Pancreas (tissue), 10 donors: ENCODE measurements at regions not wholly inside any gene's neighbourhood (a gene's known extent, or its start where the extent isn't known, plus 50 kb on each side); places are given as distances from the start of the nearest gene placed in this dataset.

ENCODE experiments used
- ATAC-seq, 4 donors: fragments of 200-7000 bp; cut with Tn5 transposase; one replicate each; pipeline versions ENCODE4 v1.8.0 to v1.9.1; 2020; ENCODE audit warnings: mild to moderate bottlenecking in 4 of 4, moderate library complexity in 4 of 4
- DNase-seq, 6 donors: peaks; one replicate each; pipeline ENCODE4 v3.0.0-alpha.2; 2020
- FAIRE-seq: peaks from 2 replicates; lab custom pipeline; 2012; peaks lifted over from hg19 to GRCh38; lab: Jason Lieb, UNC
- H3K27ac ChIP-seq, 4 donors: fragments of 200-600 bp; sonication (generic); 1 replicate in 3 of 4; 2 replicates in 1 of 4; pipeline versions ENCODE4 v1.5.0 to v1.8.0; 2020
- H3K27me3 ChIP-seq, 4 donors: fragments of 200-600 bp; one replicate each; pipeline ENCODE4 v1.8.0; 2021
- H3K36me3 ChIP-seq, 3 donors: fragments of 200-600 bp; sonication (generic) in 1 of 3; one replicate each; pipeline versions ENCODE4 v1.5.0 to v1.8.0; 2020 to 2021
- H3K4me1 ChIP-seq, 3 donors: fragments of 200-600 bp; one replicate each; pipeline ENCODE4 v1.8.0; 2021
- H3K4me3 ChIP-seq, 4 donors: fragments of 200-600 bp; sonication (generic) in 2 of 4; one replicate each; pipeline versions ENCODE4 v1.5.0 to v1.8.0; 2020 to 2021
- H3K9me3 ChIP-seq, 4 donors: fragments of 200-600 bp; one replicate each; pipeline ENCODE4 v1.8.0; 2021
- WGBS, 2 donors: extraction: QIAGEN DNeasy Blood & Tissue Kit; methylation state at CpG; one replicate each; pipeline ENCODE4 v1.1.7; 2013; 5-methylcytosine and 5-hydroxymethylcytosine counted together
- intact Hi-C, 3 donors: fragments of 100-400 bp; cut with DNase I; formaldehyde crosslinking; loops; one replicate each; pipeline versions ENCODE4 v1.11.1 to v1.14.2; 2022
- TF ChIP-seq, protein P1 (sequence below), 4 donors: fragments of 200-600 bp; sonication (generic) in 3 of 4; IDR thresholded peaks; one replicate each; pipeline versions ENCODE4 v1.5.0 to v1.8.0; 2021; ENCODE audit warnings: antibody characterized with exemption in 4 of 4
- donor health status: healthy with polysubstance abuse.
- donor health status: DM: no; HTN: no; CAD: no; lungs with moderate emphysema.
- donor health status: DM: no; HTN: no; CAD: no.
- donor health status: control.
- donor health status: control.
- donor health status: Bipolar disorder and iron deficiency.
- donor health status: DM: yes; HTN: yes; CAD: no.
- donor health status: DM: no; HTN: no; CAD: no.
- donor health status: DM: no; HTN: no; CAD: no.
- donor health status: DM: yes; HTN: yes; CAD: no.

DNA sequence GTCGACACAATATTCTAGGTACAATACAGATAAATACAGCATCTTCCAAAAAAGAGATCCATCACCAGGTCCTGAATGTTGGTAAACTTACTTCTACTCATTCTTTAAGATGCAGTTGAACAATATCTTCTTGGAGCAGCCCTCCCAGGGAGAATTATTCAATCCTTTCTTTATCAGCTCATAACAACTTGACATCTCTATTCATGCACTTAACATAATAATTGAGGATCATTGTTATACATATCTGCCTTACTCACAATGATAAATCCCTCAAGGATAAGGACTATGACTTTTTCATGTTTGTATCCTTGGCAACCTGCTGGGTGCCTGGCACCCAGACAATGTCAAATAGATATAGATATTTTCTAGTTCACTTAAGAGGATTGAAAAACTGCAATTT lies 219.5 kb downstream of the POU4F1 start:
- H3K27me3 ChIP-seq: peaks cover 0 to 5% (median 0%) of the 10 kb centered on the region in 4 donors
- no peak for DNase-seq
- H3K9me3 ChIP-seq: no peaks in the 10 kb centered on the region
- ATAC-seq: no peak
- no peaks in the 10 kb centered on the region for H3K4me1 ChIP-seq
- no peaks in the 10 kb centered on the region for H3K36me3 ChIP-seq
- WGBS, 2 donors: 55 to 65% methylated on average over 1 of the region's 1 CpG
- TF ChIP-seq, protein P1, sequence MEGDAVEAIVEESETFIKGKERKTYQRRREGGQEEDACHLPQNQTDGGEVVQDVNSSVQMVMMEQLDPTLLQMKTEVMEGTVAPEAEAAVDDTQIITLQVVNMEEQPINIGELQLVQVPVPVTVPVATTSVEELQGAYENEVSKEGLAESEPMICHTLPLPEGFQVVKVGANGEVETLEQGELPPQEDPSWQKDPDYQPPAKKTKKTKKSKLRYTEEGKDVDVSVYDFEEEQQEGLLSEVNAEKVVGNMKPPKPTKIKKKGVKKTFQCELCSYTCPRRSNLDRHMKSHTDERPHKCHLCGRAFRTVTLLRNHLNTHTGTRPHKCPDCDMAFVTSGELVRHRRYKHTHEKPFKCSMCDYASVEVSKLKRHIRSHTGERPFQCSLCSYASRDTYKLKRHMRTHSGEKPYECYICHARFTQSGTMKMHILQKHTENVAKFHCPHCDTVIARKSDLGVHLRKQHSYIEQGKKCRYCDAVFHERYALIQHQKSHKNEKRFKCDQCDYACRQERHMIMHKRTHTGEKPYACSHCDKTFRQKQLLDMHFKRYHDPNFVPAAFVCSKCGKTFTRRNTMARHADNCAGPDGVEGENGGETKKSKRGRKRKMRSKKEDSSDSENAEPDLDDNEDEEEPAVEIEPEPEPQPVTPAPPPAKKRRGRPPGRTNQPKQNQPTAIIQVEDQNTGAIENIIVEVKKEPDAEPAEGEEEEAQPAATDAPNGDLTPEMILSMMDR (IDR thresholded peaks at IDR 0.05): no peak
- no peak overlapping the region for H3K4me3 ChIP-seq
- intact Hi-C loops: no loop called here
- no peak for FAIRE-seq
- no peak overlapping the region for H3K27ac ChIP-seq

DNA sequence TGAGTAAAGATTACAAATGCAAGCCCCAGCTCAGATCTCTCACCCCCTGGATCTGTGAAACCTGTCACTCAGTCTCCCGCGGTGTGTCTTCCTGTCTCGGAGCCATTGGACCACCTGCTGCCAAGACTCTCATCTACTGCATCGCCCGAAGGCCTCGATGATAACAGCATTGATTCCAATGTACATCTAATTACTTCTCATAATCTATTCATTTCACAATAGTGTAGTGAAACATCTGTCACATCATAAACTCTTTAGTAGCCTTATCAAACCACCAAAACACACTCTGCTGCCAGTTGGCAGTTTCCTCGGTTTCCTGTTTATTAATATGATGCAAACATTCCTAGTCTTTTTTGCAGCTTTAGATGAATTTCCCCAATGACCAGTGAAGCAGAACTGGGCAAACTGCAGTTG lies 220.3 kb downstream of the POU4F1 start:
- no peak overlapping the region for H3K27ac ChIP-seq
- intact Hi-C loops: no loop called here
- H3K9me3 ChIP-seq: no peaks in the 10 kb centered on the region
- TF ChIP-seq, protein P1 (IDR thresholded peaks at IDR 0.05): no peak
- no peak overlapping the region for H3K4me3 ChIP-seq
- H3K4me1 ChIP-seq: no peaks in the 10 kb centered on the region
- peaks cover 0 to 5% (median 0%) of the 10 kb centered on the region in 4 donors for H3K27me3 ChIP-seq
- DNase-seq (no peak), FAIRE-seq (no peak), ATAC-seq (no peak)
- WGBS, 2 donors: 59 to 74% methylated on average over 7 of the region's 7 CpGs
- H3K36me3 ChIP-seq: no peaks in the 10 kb centered on the region

DNA sequence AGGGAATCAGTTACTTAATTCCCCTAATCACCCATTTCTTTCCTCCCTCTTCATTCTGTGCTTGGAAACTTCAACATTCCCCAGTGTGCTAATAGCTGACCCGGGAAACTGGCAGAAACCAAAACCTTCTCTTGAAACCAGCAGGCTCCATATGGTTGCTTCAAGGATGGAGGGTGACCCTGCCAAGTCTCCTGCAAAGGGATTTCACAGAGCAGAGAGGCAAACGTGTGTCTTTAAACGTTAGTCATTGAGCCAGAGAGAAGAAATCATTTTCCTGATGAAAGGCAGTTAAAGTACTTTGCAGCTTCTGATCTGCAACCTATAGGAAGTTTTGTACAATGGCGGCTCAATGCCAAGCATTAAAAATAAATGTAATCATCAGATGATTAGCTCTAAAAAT lies 220.9 kb downstream of the POU4F1 start:
- 35 to 46% methylated on average over 4 of the region's 4 CpGs for WGBS, 2 donors
- intact Hi-C loops: no loop called here
- no peak for ATAC-seq
- Histone ChIP-seq H3K4me1 (no peaks in the 10 kb centered on the region), H3K27me3 (peaks cover 0 to 5% (median 0%) of the 10 kb centered on the region in 4 donors), H3K36me3 (no peaks in the 10 kb centered on the region), H3K9me3 (no peaks in the 10 kb centered on the region), H3K4me3 (no peak overlapping the region), H3K27ac (no peak overlapping the region)
- TF ChIP-seq, protein P1 (IDR thresholded peaks at IDR 0.05): no peak
- no peak for FAIRE-seq
- DNase-seq: no peak

DNA sequence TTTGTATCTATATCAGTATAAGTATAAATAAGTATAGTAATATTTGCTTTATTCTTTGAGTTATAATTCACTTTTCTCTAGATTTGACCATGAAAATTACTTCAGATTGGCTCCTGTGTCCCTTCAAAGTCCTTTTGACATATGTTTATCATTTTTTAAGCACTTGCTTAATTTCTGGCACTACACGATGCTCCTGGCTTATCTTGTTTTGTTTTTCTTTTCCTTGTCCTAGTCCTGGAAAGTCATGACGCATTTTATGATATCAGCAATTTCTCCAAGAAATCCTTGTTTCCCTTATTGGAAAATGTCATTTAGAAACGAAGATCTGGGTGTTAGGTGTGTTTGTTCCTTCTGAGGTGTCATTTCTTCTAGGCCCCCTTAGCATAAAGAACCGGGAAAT lies 226.5 kb downstream of the POU4F1 start:
- TF ChIP-seq, protein P1 (IDR thresholded peaks at IDR 0.05): no peak
- H3K9me3 ChIP-seq: no peaks in the 10 kb centered on the region
- no peak overlapping the region for H3K4me3 ChIP-seq
- no peaks in the 10 kb centered on the region for H3K4me1 ChIP-seq
- DNase-seq: no peak
- H3K36me3 ChIP-seq: no peaks in the 10 kb centered on the region
- intact Hi-C loops: no loop called here
- no peak overlapping the region for H3K27ac ChIP-seq
- peaks cover 0 to 5% (median 0%) of the 10 kb centered on the region in 4 donors for H3K27me3 ChIP-seq
- FAIRE-seq: no peak
- no peak for ATAC-seq
- WGBS, 2 donors: 46 to 59% methylated on average over 4 of the region's 4 CpGs

DNA sequence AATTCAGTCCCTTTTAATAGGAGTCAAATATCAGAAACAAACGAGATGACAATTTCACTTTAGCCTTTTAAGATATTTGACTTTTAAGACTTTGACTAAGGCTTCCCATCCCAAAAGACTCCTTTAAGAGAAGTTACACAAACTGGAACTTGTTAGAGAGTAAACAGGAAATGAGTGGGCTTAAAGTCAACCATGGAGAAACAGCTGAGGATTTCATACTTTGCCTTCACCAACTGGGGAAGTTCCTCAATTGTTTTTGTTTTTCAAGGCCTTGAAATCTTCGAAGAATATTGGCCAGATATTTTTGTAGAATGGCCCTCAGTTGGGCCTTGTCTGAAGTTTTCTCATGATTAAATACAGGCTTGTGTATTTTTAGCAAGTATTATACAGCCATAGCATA lies 227.3 kb downstream of the POU4F1 start:
- no peak for DNase-seq
- WGBS, 2 donors: 36 to 41% methylated on average over 2 of the region's 2 CpGs
- intact Hi-C loops: no loop called here

More for the DNA sequence above, 227.3 kb downstream of the POU4F1 start:
- FAIRE-seq (no peak), ATAC-seq (no peak)
- TF ChIP-seq, protein P1 (IDR thresholded peaks at IDR 0.05): no peak
- peaks cover 0 to 5% (median 0%) of the 10 kb centered on the region in 4 donors for H3K27me3 ChIP-seq
- H3K36me3 ChIP-seq: no peaks in the 10 kb centered on the region
- H3K4me1 ChIP-seq: no peaks in the 10 kb centered on the region
- H3K27ac ChIP-seq: no peak overlapping the region
- no peaks in the 10 kb centered on the region for H3K9me3 ChIP-seq
- no peak overlapping the region for H3K4me3 ChIP-seq
